ENCODE measurements at regions not wholly inside any gene's neighbourhood (a gene's known extent, or its start where the extent isn't known, plus 50 kb on each side); places are given as distances from the start of the nearest gene placed in this dataset.

GRCh38 chr20:6680441-6680840, 87.0 kb upstream of the BMP2 start:
- DNase-seq (no peak), ATAC-seq (ENCODE audit: low FRiP score in 2 of 2) (no peak)
- Histone ChIP-seq H3K27me3 (no peaks in the 10 kb centered on the region), H3K9me3 (no peaks in the 10 kb centered on the region), H3K36me3 (no peaks in the 10 kb centered on the region), H3K27ac (no peak overlapping the region), H3K4me1 (no peaks in the 10 kb centered on the region), H3K4me3 (no peak overlapping the region)
- WGBS, 2 donors = 19 to 33% methylated on average over 2 of the region's 2 CpGs
- no peak for TF ChIP-seq POLR2A (IDR thresholded peaks at IDR 0.05)
- no peak for TF ChIP-seq EP300 (IDR thresholded peaks at IDR 0.05)
- no peak for TF ChIP-seq CTCF (IDR thresholded peaks at IDR 0.05)
- TF ChIP-seq POLR2AphosphoS5 (IDR thresholded peaks at IDR 0.05) = no peak

- Histone ChIP-seq H3K9me3 (no peaks in the 10 kb centered on the region), H3K4me1 (no peaks in the 10 kb centered on the region), H3K27ac (no peak overlapping the region), H3K27me3 (no peaks in the 10 kb centered on the region), H3K36me3 (no peaks in the 10 kb centered on the region), H3K4me3 (no peak overlapping the region)
- ATAC-seq (ENCODE audit: low FRiP score in 2 of 2) (no peak), DNase-seq (no peak)
- WGBS, 2 donors = 79 to 88% methylated on average over 2 of the region's 2 CpGs
- TF ChIP-seq CTCF (IDR thresholded peaks at IDR 0.05) = no peak
- no peak for TF ChIP-seq POLR2AphosphoS5 (IDR thresholded peaks at IDR 0.05)
- no peak for TF ChIP-seq POLR2A (IDR thresholded peaks at IDR 0.05)
- TF ChIP-seq EP300 (IDR thresholded peaks at IDR 0.05) = no peak
Measured at GRCh38 chr20:6679086-6679485, 88.4 kb upstream of the BMP2 start.

GRCh38 chr20:6678101-6678500, 89.4 kb upstream of the BMP2 start:
- no peaks in the 10 kb centered on the region for H3K36me3 ChIP-seq
- no peaks in the 10 kb centered on the region for H3K9me3 ChIP-seq
- 90% methylated on average over 1 of the region's 1 CpG for WGBS, 2 donors
- TF ChIP-seq POLR2AphosphoS5 (IDR thresholded peaks at IDR 0.05) = no peak
- no peak for TF ChIP-seq EP300 (IDR thresholded peaks at IDR 0.05)
- no peak for TF ChIP-seq CTCF (IDR thresholded peaks at IDR 0.05)
- TF ChIP-seq POLR2A (IDR thresholded peaks at IDR 0.05) = no peak
- no peak overlapping the region for H3K4me3 ChIP-seq
- DNase-seq (no peak), ATAC-seq (ENCODE audit: low FRiP score in 2 of 2) (no peak)
- no peak overlapping the region for H3K27ac ChIP-seq
- no peaks in the 10 kb centered on the region for H3K4me1 ChIP-seq
- H3K27me3 ChIP-seq = no peaks in the 10 kb centered on the region

- Histone ChIP-seq H3K36me3 (no peaks in the 10 kb centered on the region), H3K4me1 (no peaks in the 10 kb centered on the region), H3K9me3 (no peaks in the 10 kb centered on the region), H3K27me3 (no peaks in the 10 kb centered on the region), H3K27ac (no peak overlapping the region), H3K4me3 (no peak overlapping the region)
- TF ChIP-seq EP300 (IDR thresholded peaks at IDR 0.05) (no peak), POLR2A (IDR thresholded peaks at IDR 0.05) (no peak), CTCF (IDR thresholded peaks at IDR 0.05) (no peak), POLR2AphosphoS5 (IDR thresholded peaks at IDR 0.05) (no peak)
- 28 to 45% methylated on average over 1 of the region's 1 CpG for WGBS, 2 donors
- DNase-seq (no peak), ATAC-seq (ENCODE audit: low FRiP score in 2 of 2) (no peak)
Measured at GRCh38 chr20:6674831-6675230, 92.7 kb upstream of the BMP2 start.

GRCh38 chr20:6673071-6673470, 94.4 kb upstream of the BMP2 start:
- WGBS, 2 donors = 63 to 67% methylated on average over 3 of the region's 3 CpGs
- H3K36me3 ChIP-seq = no peaks in the 10 kb centered on the region
- ATAC-seq (ENCODE audit: low FRiP score in 2 of 2) = no peak
- no peak for TF ChIP-seq EP300 (IDR thresholded peaks at IDR 0.05)
- TF ChIP-seq POLR2AphosphoS5 (IDR thresholded peaks at IDR 0.05) = no peak
- TF ChIP-seq CTCF (IDR thresholded peaks at IDR 0.05) = no peak
- H3K4me3 ChIP-seq = no peak overlapping the region
- no peak for DNase-seq
- H3K27ac ChIP-seq = no peak overlapping the region
- H3K27me3 ChIP-seq = no peaks in the 10 kb centered on the region
- H3K9me3 ChIP-seq = no peaks in the 10 kb centered on the region
- no peaks in the 10 kb centered on the region for H3K4me1 ChIP-seq

Measured in upper lobe of left lung (tissue), 6 donors.